ENCODE measurements at regions not wholly inside any gene's neighbourhood (a gene's known extent, or its start where the extent isn't known, plus 50 kb on each side); places are given as distances from the start of the nearest gene placed in this dataset.

- H3K79me2 ChIP-seq (ENCODE audit: insufficient read depth, low read length), result no peaks in the 10 kb centered on the region
- no peak overlapping the region for H3K4me3 ChIP-seq (ENCODE audit: insufficient read depth, low read length)
- no peak overlapping the region for H3K27ac ChIP-seq (ENCODE audit: low read depth, low read length)
- H3K27me3 ChIP-seq (ENCODE audit: insufficient read depth, low read length), result no peaks in the 10 kb centered on the region
- no peak overlapping the region for H2AFZ ChIP-seq (ENCODE audit: low read length)
- H3K4me2 ChIP-seq (ENCODE audit: insufficient read depth, low read length), result no peak overlapping the region
- H4K20me1 ChIP-seq (ENCODE audit: insufficient read depth, low read length), result no peaks in the 10 kb centered on the region
- H3K36me3 ChIP-seq (ENCODE audit: insufficient read depth, low read length), result no peaks in the 10 kb centered on the region
- H3K9me3 ChIP-seq (ENCODE audit: low read depth, low read length), result peaks cover 2% of the 10 kb centered on the region
- TF ChIP-seq CTCF (IDR thresholded peaks at IDR 0.05; ENCODE audit: extremely low read depth, low read depth, low read length), result no peak
- no peaks in the 10 kb centered on the region for H3K4me1 ChIP-seq (ENCODE audit: insufficient read depth, low read length)
- no peak for DNase-seq (ENCODE audit: insufficient read length, low spot score, missing footprints)
Observed at GRCh38 chr1:189834813-189835212, 642.9 kb downstream of the BRINP3 start.

- Histone ChIP-seq H3K27ac (ENCODE audit: low read depth, low read length) (no peak overlapping the region), H4K20me1 (ENCODE audit: insufficient read depth, low read length) (no peaks in the 10 kb centered on the region), H3K9me3 (ENCODE audit: low read depth, low read length) (no peaks in the 10 kb centered on the region), H3K27me3 (ENCODE audit: insufficient read depth, low read length) (no peaks in the 10 kb centered on the region), H3K79me2 (ENCODE audit: insufficient read depth, low read length) (no peaks in the 10 kb centered on the region), H3K4me1 (ENCODE audit: insufficient read depth, low read length) (no peaks in the 10 kb centered on the region), H2AFZ (ENCODE audit: low read length) (no peak overlapping the region), H3K4me2 (ENCODE audit: insufficient read depth, low read length) (no peak overlapping the region), H3K4me3 (ENCODE audit: insufficient read depth, low read length) (no peak overlapping the region), H3K36me3 (ENCODE audit: insufficient read depth, low read length) (no peaks in the 10 kb centered on the region)
- no peak for DNase-seq (ENCODE audit: insufficient read length, low spot score, missing footprints)
- TF ChIP-seq CTCF (IDR thresholded peaks at IDR 0.05; ENCODE audit: extremely low read depth, low read depth, low read length), result no peak
Observed at GRCh38 chr1:189847613-189848012, 630.1 kb downstream of the BRINP3 start.

GRCh38 chr1:189851806-189852367, 625.8 kb downstream of the BRINP3 start:
- no peaks in the 10 kb centered on the region for H3K36me3 ChIP-seq (ENCODE audit: insufficient read depth, low read length)
- H4K20me1 ChIP-seq (ENCODE audit: insufficient read depth, low read length), result no peaks in the 10 kb centered on the region
- no peak overlapping the region for H3K4me2 ChIP-seq (ENCODE audit: insufficient read depth, low read length)
- H3K79me2 ChIP-seq (ENCODE audit: insufficient read depth, low read length), result no peaks in the 10 kb centered on the region
- H3K9me3 ChIP-seq (ENCODE audit: low read depth, low read length), result no peaks in the 10 kb centered on the region
- no peak for DNase-seq (ENCODE audit: insufficient read length, low spot score, missing footprints)
- no peak for TF ChIP-seq CTCF (IDR thresholded peaks at IDR 0.05; ENCODE audit: extremely low read depth, low read depth, low read length)
- H3K27me3 ChIP-seq (ENCODE audit: insufficient read depth, low read length), result no peaks in the 10 kb centered on the region
- H3K27ac ChIP-seq (ENCODE audit: low read depth, low read length), result no peak overlapping the region
- H3K4me3 ChIP-seq (ENCODE audit: insufficient read depth, low read length), result no peak overlapping the region
- no peak overlapping the region for H2AFZ ChIP-seq (ENCODE audit: low read length)
- no peaks in the 10 kb centered on the region for H3K4me1 ChIP-seq (ENCODE audit: insufficient read depth, low read length)

GRCh38 chr1:189859385-189859977, 618.2 kb downstream of the BRINP3 start:
- no peak overlapping the region for H3K4me3 ChIP-seq (ENCODE audit: insufficient read depth, low read length)
- peak; percentile 17 for TF ChIP-seq CTCF (IDR thresholded peaks at IDR 0.05; ENCODE audit: extremely low read depth, low read depth, low read length)
- peaks cover 7% of the 10 kb centered on the region for H3K9me3 ChIP-seq (ENCODE audit: low read depth, low read length)
- no peaks in the 10 kb centered on the region for H3K4me1 ChIP-seq (ENCODE audit: insufficient read depth, low read length)
- H3K36me3 ChIP-seq (ENCODE audit: insufficient read depth, low read length), result no peaks in the 10 kb centered on the region
- no peak overlapping the region for H3K4me2 ChIP-seq (ENCODE audit: insufficient read depth, low read length)
- H3K27me3 ChIP-seq (ENCODE audit: insufficient read depth, low read length), result no peaks in the 10 kb centered on the region
- no peak overlapping the region for H2AFZ ChIP-seq (ENCODE audit: low read length)
- no peak overlapping the region for H3K27ac ChIP-seq (ENCODE audit: low read depth, low read length)
- no peak for DNase-seq (ENCODE audit: insufficient read length, low spot score, missing footprints)
- no peaks in the 10 kb centered on the region for H3K79me2 ChIP-seq (ENCODE audit: insufficient read depth, low read length)
- no peaks in the 10 kb centered on the region for H4K20me1 ChIP-seq (ENCODE audit: insufficient read depth, low read length)
